ENCODE measurements at regions not wholly inside any gene's neighbourhood (a gene's known extent, or its start where the extent isn't known, plus 50 kb on each side); places are given as distances from the start of the nearest gene placed in this dataset.

- TF ChIP-seq, protein P1, sequence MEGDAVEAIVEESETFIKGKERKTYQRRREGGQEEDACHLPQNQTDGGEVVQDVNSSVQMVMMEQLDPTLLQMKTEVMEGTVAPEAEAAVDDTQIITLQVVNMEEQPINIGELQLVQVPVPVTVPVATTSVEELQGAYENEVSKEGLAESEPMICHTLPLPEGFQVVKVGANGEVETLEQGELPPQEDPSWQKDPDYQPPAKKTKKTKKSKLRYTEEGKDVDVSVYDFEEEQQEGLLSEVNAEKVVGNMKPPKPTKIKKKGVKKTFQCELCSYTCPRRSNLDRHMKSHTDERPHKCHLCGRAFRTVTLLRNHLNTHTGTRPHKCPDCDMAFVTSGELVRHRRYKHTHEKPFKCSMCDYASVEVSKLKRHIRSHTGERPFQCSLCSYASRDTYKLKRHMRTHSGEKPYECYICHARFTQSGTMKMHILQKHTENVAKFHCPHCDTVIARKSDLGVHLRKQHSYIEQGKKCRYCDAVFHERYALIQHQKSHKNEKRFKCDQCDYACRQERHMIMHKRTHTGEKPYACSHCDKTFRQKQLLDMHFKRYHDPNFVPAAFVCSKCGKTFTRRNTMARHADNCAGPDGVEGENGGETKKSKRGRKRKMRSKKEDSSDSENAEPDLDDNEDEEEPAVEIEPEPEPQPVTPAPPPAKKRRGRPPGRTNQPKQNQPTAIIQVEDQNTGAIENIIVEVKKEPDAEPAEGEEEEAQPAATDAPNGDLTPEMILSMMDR (IDR thresholded peaks at IDR 0.05; ENCODE audit: insufficient read depth, low read depth, low read length), result no peak
- TF ChIP-seq EZH2 (IDR thresholded peaks at IDR 0.05; ENCODE audit: insufficient read depth, low read length), result no peak
Measured at GRCh38 chr2:406876-407275, 119.0 kb upstream of the ALKAL2 start.

Measured in astrocyte (in vitro differentiated cells and primary cell).